Psoas muscle (tissue), 7 donors: ENCODE measurements at regions not wholly inside any gene's neighbourhood (a gene's known extent, or its start where the extent isn't known, plus 50 kb on each side); places are given as distances from the start of the nearest gene placed in this dataset.

Source experiments
- ATAC-seq, 4 donors: fragments of 200-7000 bp; cut with Tn5 transposase; one replicate each; pipeline ENCODE4 v1.9.1; 2020; ENCODE audit warnings: moderate library complexity in 3 of 4, mild to moderate bottlenecking in 2 of 4
- DNase-seq, 2 donors: peaks; one replicate each; pipeline ENCODE4 v3.0.0-alpha.2; 2020
- H3K27ac ChIP-seq: fragments of 200-600 bp; one replicate; pipeline ENCODE4 v1.8.0; 2022
- H3K27me3 ChIP-seq, 3 donors: fragments of 200-600 bp in 1 of 3; one replicate each; pipeline versions ENCODE4 v1.6.1 to v1.8.0; 2013 to 2022; ENCODE audit warnings: low read length in 2 of 3, mild to moderate bottlenecking in 2 of 3, moderate library complexity in 1 of 3; ENCODE audit not compliant: insufficient read depth in 3 of 3
- H3K36me3 ChIP-seq, 2 donors: fragments of 200-600 bp in 1 of 2; one replicate each; pipeline versions ENCODE4 v1.6.1 to v1.8.0; 2013 to 2022; ENCODE audit warnings: low read depth in 1 of 2, mild to moderate bottlenecking in 1 of 2, moderate library complexity in 1 of 2; ENCODE audit not compliant: insufficient read depth in 1 of 2
- H3K4me1 ChIP-seq: fragments of 200-600 bp; one replicate; pipeline ENCODE4 v1.8.0; 2022
- H3K4me3 ChIP-seq: fragments of 200-600 bp; one replicate; pipeline ENCODE4 v1.8.0; 2022; ENCODE audit warnings: mild to moderate bottlenecking
- H3K9me3 ChIP-seq: fragments of 200-600 bp; one replicate; pipeline ENCODE4 v1.8.0; 2022
- CTCF ChIP-seq: fragments of 200-600 bp; IDR thresholded peaks from one replicate; pipeline ENCODE4 v1.8.0; 2022; ENCODE audit warnings: antibody characterized with exemption
- WGBS, 3 donors: extraction: QIAGEN DNeasy Blood & Tissue Kit; methylation state at CpG; one replicate each; pipeline versions ENCODE4 v1.1.6 to v1.1.7; 2013; 5-methylcytosine and 5-hydroxymethylcytosine counted together
- intact Hi-C, 2 donors: fragments of 100-400 bp; cut with DNase I; formaldehyde crosslinking; loops; one replicate each; pipeline versions ENCODE4 v1.11.0 to v1.14.2; 2022
- donor health status: healthy with polysubstance abuse.
- donor health status: DM: no; HTN: no; CAD: no; lungs with moderate emphysema.
- donor health status: Bipolar disorder and iron deficiency.
- donor health status: healthy.
- donor health status: DM: yes; HTN: yes; CAD: no.
- donor health status: DM: no; HTN: no; CAD: no.
- donor health status: DM: yes; HTN: yes; CAD: no.

DNA sequence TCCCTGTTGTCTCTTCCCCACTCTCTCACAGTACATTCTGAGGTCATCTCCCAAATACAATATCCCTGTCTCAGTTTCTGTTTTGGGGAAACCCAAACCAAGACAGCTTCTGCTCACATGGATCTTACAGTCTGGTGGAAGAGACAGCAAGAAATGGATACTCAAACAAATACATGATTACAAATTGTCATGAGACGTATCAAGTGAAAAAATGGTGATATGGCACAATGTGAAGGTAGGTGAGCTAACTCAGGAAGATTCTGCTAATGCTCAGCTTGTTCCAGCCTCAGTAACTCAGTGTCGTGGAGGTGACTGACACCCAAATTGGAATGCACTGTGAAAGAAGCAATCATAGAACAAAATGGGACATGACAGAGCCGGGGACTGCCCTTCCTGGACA, 68.3 kb downstream of the CHST1 start:
- WGBS, 3 donors: 54 to 63% (median 62%) methylated on average over 3 of the region's 3 CpGs
- no peak for ATAC-seq
- intact Hi-C loops: no loop called here

DNA sequence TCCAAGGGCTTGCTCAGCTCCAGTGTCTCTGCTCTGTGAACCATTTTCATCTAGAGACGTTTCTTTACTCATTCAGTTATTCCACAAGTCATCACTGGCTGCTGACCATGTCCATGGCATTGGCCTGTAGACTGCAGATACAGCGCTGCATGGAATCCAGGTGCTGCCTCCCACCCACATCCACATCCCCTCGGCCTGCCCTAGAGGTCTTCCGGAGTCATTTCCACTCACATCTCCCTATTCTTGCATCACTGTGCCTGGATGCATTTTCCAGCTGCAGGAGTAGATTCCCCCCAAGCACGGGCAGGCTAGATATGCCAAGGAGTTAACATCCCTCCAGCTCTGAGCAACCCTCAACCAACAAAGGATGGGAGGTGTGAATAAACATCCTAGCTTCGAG, 68.9 kb downstream of the CHST1 start:
- Histone ChIP-seq H3K4me3 (no peak overlapping the region), H3K27ac (no peak overlapping the region), H3K4me1 (no peaks in the 10 kb centered on the region), H3K9me3 (no peaks in the 10 kb centered on the region), H3K27me3 (peaks cover 0 to 16% (median 0%) of the 10 kb centered on the region in 3 donors), H3K36me3 (no peaks in the 10 kb centered on the region)
- WGBS, 3 donors: 53 to 62% (median 54%) methylated on average over 6 of the region's 6 CpGs
- TF ChIP-seq CTCF: no peak
- no peak for DNase-seq
- intact Hi-C loops: no loop called here
- ATAC-seq: no peak

More for the DNA sequence above, 68.3 kb downstream of the CHST1 start:
- no peak overlapping the region for H3K27ac ChIP-seq
- no peak for DNase-seq
- no peak overlapping the region for H3K4me3 ChIP-seq
- H3K36me3 ChIP-seq: no peaks in the 10 kb centered on the region
- no peak for TF ChIP-seq CTCF
- no peaks in the 10 kb centered on the region for H3K9me3 ChIP-seq
- no peaks in the 10 kb centered on the region for H3K4me1 ChIP-seq
- H3K27me3 ChIP-seq: peaks cover 0 to 14% (median 0%) of the 10 kb centered on the region in 3 donors

- intact Hi-C loops: no loop called here
- WGBS, 3 donors: 74 to 87% (median 77%) methylated on average over 4 of the region's 4 CpGs
- no peak for ATAC-seq
- H3K9me3 ChIP-seq: no peaks in the 10 kb centered on the region
- TF ChIP-seq CTCF: no peak
- no peaks in the 10 kb centered on the region for H3K4me1 ChIP-seq
- no peak overlapping the region for H3K4me3 ChIP-seq
- no peak for DNase-seq
- peaks cover 0 to 10% (median 0%) of the 10 kb centered on the region in 3 donors for H3K27me3 ChIP-seq
- H3K36me3 ChIP-seq: no peaks in the 10 kb centered on the region
- H3K27ac ChIP-seq: no peak overlapping the region
These were observed 71.4 kb downstream of the CHST1 start for GRCh38 chr11:45593992-45594391.

DNA sequence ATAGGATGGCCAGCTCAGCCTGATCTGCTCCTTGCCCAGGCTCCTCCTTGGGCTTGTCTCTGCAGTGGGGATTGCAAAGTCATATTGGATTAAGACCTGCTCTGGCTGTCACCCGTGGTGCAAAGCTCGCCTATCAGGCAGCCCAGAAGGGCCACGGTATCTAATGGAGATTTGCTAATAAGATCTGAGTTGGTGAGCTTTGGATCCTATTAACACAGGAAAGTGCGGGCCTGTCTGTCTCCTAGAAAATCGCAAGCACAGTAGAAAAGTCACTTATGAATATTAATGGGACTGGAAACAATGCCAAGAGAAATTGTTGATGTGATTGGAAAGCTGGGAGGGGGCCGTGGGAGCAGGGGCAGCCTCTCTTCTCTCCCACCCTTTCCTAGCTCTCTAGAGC, 72.8 kb downstream of the CHST1 start:
- no peak for ATAC-seq
- no peak overlapping the region for H3K4me3 ChIP-seq
- peaks cover 0 to 7% (median 0%) of the 10 kb centered on the region in 3 donors for H3K27me3 ChIP-seq
- WGBS, 3 donors: 74 to 83% (median 75%) methylated on average over 6 of the region's 6 CpGs
- no peak overlapping the region for H3K27ac ChIP-seq
- no peaks in the 10 kb centered on the region for H3K36me3 ChIP-seq
- H3K4me1 ChIP-seq: no peaks in the 10 kb centered on the region
- no peaks in the 10 kb centered on the region for H3K9me3 ChIP-seq
- DNase-seq: no peak
- intact Hi-C loops: no loop called here
- no peak for TF ChIP-seq CTCF

- intact Hi-C loops: no loop called here
- H3K27ac ChIP-seq: no peak overlapping the region
- DNase-seq (no peak), ATAC-seq (no peak)
- H3K4me1 ChIP-seq: no peaks in the 10 kb centered on the region
- H3K36me3 ChIP-seq: no peaks in the 10 kb centered on the region
- 27 to 37% (median 36%) methylated on average over 3 of the region's 3 CpGs for WGBS, 3 donors
- H3K4me3 ChIP-seq: no peak overlapping the region
- no peak for TF ChIP-seq CTCF
- H3K27me3 ChIP-seq: peaks cover 0 to 7% (median 0%) of the 10 kb centered on the region in 3 donors
- no peaks in the 10 kb centered on the region for H3K9me3 ChIP-seq
These were observed 74.7 kb downstream of the CHST1 start for GRCh38 chr11:45590743-45591142.
